PC-9 (cell line): ENCODE measurements at regions not wholly inside any gene's neighbourhood (a gene's known extent, or its start where the extent isn't known, plus 50 kb on each side); places are given as distances from the start of the nearest gene placed in this dataset.

ENCODE experiments used
- EZH2 ChIP-seq: fragments of 200-600 bp; sonication (generic); IDR thresholded peaks from 2 replicates; pipeline ENCODE4 v1.8.0; 2017; ENCODE audit warnings: antibody characterized with exemption, low read depth
- TF ChIP-seq, protein P1 (sequence below): fragments of 200-600 bp; sonication (generic); conservative IDR thresholded peaks from 2 replicates; pipeline ENCODE4 v1.6.1; 2017; ENCODE audit warnings: mixed run types, antibody characterized with exemption, mild to moderate bottlenecking, moderate library complexity

DNA sequence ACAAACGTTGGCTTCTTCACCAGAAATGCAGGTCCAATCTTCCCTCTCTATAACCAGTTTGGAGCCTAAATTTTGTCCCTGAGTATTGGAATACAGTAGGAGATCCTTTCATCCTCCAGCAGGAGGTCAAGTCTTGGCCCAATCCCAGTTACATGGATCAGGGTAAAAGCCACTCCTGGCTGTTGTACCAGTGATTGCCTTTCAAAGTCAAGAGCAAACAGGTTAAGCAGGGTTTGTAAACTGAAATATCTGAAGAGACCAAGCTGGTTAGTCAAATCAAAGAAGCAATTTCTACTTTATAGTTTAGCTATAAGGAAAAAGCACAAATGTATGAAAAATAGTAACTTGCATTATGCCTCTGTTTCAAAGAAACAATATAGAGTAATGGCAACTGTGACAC lies 329.4 kb downstream of the NAF1 start:
- TF ChIP-seq, protein P1, sequence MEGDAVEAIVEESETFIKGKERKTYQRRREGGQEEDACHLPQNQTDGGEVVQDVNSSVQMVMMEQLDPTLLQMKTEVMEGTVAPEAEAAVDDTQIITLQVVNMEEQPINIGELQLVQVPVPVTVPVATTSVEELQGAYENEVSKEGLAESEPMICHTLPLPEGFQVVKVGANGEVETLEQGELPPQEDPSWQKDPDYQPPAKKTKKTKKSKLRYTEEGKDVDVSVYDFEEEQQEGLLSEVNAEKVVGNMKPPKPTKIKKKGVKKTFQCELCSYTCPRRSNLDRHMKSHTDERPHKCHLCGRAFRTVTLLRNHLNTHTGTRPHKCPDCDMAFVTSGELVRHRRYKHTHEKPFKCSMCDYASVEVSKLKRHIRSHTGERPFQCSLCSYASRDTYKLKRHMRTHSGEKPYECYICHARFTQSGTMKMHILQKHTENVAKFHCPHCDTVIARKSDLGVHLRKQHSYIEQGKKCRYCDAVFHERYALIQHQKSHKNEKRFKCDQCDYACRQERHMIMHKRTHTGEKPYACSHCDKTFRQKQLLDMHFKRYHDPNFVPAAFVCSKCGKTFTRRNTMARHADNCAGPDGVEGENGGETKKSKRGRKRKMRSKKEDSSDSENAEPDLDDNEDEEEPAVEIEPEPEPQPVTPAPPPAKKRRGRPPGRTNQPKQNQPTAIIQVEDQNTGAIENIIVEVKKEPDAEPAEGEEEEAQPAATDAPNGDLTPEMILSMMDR, result no peak
- TF ChIP-seq EZH2, result no peak
